NB4 (cell line): ENCODE measurements at regions not wholly inside any gene's neighbourhood (a gene's known extent, or its start where the extent isn't known, plus 50 kb on each side); places are given as distances from the start of the nearest gene placed in this dataset.

Experiments
- DNase-seq: peaks from one replicate; pipeline ENCODE4 v3.0.0; 2010; ENCODE audit warnings: low read depth
- H3K4me3 ChIP-seq: one replicate; pipeline ENCODE4 v1.5.1; 2011; ENCODE audit warnings: mild to moderate bottlenecking, low read depth, low read length, moderate library complexity
- CTCF ChIP-seq: IDR thresholded peaks from one replicate; pipeline ENCODE4 v1.5.1; 2012; ENCODE audit warnings: low read depth, low read length
- MAX ChIP-seq: IDR thresholded peaks from 2 replicates; pipeline ENCODE4 v1.6.1; 2011; ENCODE audit warnings: low read depth, low read length
- MYC ChIP-seq: IDR thresholded peaks from 2 replicates; pipeline ENCODE4 v1.6.1; 2011; ENCODE audit warnings: low read depth, low read length
- POLR2A ChIP-seq: IDR thresholded peaks from 2 replicates; pipeline ENCODE4 v1.6.1; 2011; ENCODE audit warnings: mild to moderate bottlenecking; ENCODE audit not compliant: insufficient read length; ENCODE audit errors: extremely low read depth

- TF ChIP-seq POLR2A (no peak), CTCF (no peak), MAX (no peak), MYC (no peak)
- no peak for DNase-seq
- H3K4me3 ChIP-seq, result no peak overlapping the region
Measured at GRCh38 chrX:127568691-127569090, 483.5 kb downstream of the ACTRT1 start.

GRCh38 chrX:127558811-127559210 is 493.4 kb downstream of the ACTRT1 start:
- H3K4me3 ChIP-seq, result no peak overlapping the region
- DNase-seq, result no peak
- TF ChIP-seq MYC, result no peak

GRCh38 chrX:127552571-127552970 is 499.6 kb downstream of the ACTRT1 start:
- H3K4me3 ChIP-seq, result no peak overlapping the region
- TF ChIP-seq MYC (no peak), CTCF (no peak), POLR2A (no peak), MAX (no peak)
- no peak for DNase-seq

GRCh38 chrX:127519323-127519722 is 532.9 kb downstream of the ACTRT1 start:
- DNase-seq, result no peak
- TF ChIP-seq CTCF (no peak), MYC (no peak), MAX (no peak), POLR2A (no peak)
- no peak overlapping the region for H3K4me3 ChIP-seq

- no peak for DNase-seq
- TF ChIP-seq MAX, result no peak
- no peak for TF ChIP-seq POLR2A
- no peak overlapping the region for H3K4me3 ChIP-seq
Measured at GRCh38 chrX:127490000-127490399, 562.2 kb downstream of the ACTRT1 start.

GRCh38 chrX:127466211-127466610 is 586.0 kb downstream of the ACTRT1 start:
- no peak for DNase-seq
- TF ChIP-seq MAX (no peak), CTCF (no peak), POLR2A (no peak), MYC (no peak)
- H3K4me3 ChIP-seq, result no peak overlapping the region

GRCh38 chrX:127459790-127460189 is 592.4 kb downstream of the ACTRT1 start:
- TF ChIP-seq CTCF (no peak), POLR2A (no peak), MAX (no peak), MYC (no peak)

More at GRCh38 chrX:127459790-127460189, 592.4 kb downstream of the ACTRT1 start:
- H3K4me3 ChIP-seq, result no peak overlapping the region
- DNase-seq, result peak; percentile 1
